ENCODE measurements at regions not wholly inside any gene's neighbourhood (a gene's known extent, or its start where the extent isn't known, plus 50 kb on each side); places are given as distances from the start of the nearest gene placed in this dataset.

- no peak overlapping the region for H3K4me2 ChIP-seq (ENCODE audit: low read depth, low read length, poor library complexity, severe bottlenecking)
- H3K9ac ChIP-seq (ENCODE audit: low read depth, low read length, poor library complexity, severe bottlenecking): no peak overlapping the region
- no peaks in the 10 kb centered on the region for H3F3A ChIP-seq (ENCODE audit: low read depth)
- no peaks in the 10 kb centered on the region for H3K79me2 ChIP-seq (ENCODE audit: insufficient read depth, low read length)
- H4K20me1 ChIP-seq (ENCODE audit: insufficient read depth, low read length, poor library complexity, severe bottlenecking): no peaks in the 10 kb centered on the region
- H3K36me3 ChIP-seq (ENCODE audit: insufficient read depth, low read length): no peaks in the 10 kb centered on the region
- H3K4me1 ChIP-seq (ENCODE audit: insufficient read depth, low read length, poor library complexity, severe bottlenecking): no peaks in the 10 kb centered on the region
- no peaks in the 10 kb centered on the region for H3K27me3 ChIP-seq (ENCODE audit: insufficient read depth, low read length, poor library complexity, severe bottlenecking)
- TF ChIP-seq EZH2phosphoT487 (IDR thresholded peaks at IDR 0.05; ENCODE audit: borderline replicate concordance) (no peak), CTCF (conservative IDR thresholded peaks at IDR 0.05; ENCODE audit: low read length) (no peak)
- no peaks in the 10 kb centered on the region for H3K9me2 ChIP-seq (replicated peaks; ENCODE audit: low read depth, low read length)
- no peak overlapping the region for H2AFZ ChIP-seq (ENCODE audit: low read length)
- no peak overlapping the region for H3K4me3 ChIP-seq (ENCODE audit: low read length, poor library complexity, severe bottlenecking)
- H3K9me3 ChIP-seq (ENCODE audit: insufficient read depth, low read depth, low read length): no peaks in the 10 kb centered on the region
These were observed 419.5 kb downstream of the INSC start for GRCh38 chr11:15534266-15534665.

GRCh38 chr11:15535414-15535813, 420.7 kb downstream of the INSC start:
- Histone ChIP-seq H3K27me3 (ENCODE audit: insufficient read depth, low read length, poor library complexity, severe bottlenecking) (no peaks in the 10 kb centered on the region), H3K9me2 (replicated peaks; ENCODE audit: low read depth, low read length) (no peaks in the 10 kb centered on the region), H3K79me2 (ENCODE audit: insufficient read depth, low read length) (no peaks in the 10 kb centered on the region), H4K20me1 (ENCODE audit: insufficient read depth, low read length, poor library complexity, severe bottlenecking) (no peaks in the 10 kb centered on the region), H3K9me3 (ENCODE audit: insufficient read depth, low read depth, low read length) (no peaks in the 10 kb centered on the region), H3K9ac (ENCODE audit: low read depth, low read length, poor library complexity, severe bottlenecking) (no peak overlapping the region), H2AFZ (ENCODE audit: low read length) (no peak overlapping the region), H3K4me3 (ENCODE audit: low read length, poor library complexity, severe bottlenecking) (no peak overlapping the region), H3K4me1 (ENCODE audit: insufficient read depth, low read length, poor library complexity, severe bottlenecking) (no peaks in the 10 kb centered on the region), H3K36me3 (ENCODE audit: insufficient read depth, low read length) (no peaks in the 10 kb centered on the region), H3F3A (ENCODE audit: low read depth) (no peaks in the 10 kb centered on the region), H3K4me2 (ENCODE audit: low read depth, low read length, poor library complexity, severe bottlenecking) (no peak overlapping the region)
- no peak for TF ChIP-seq CTCF (conservative IDR thresholded peaks at IDR 0.05; ENCODE audit: low read length)
- TF ChIP-seq EZH2phosphoT487 (IDR thresholded peaks at IDR 0.05; ENCODE audit: borderline replicate concordance): no peak

- no peak overlapping the region for H3K9ac ChIP-seq (ENCODE audit: low read depth, low read length, poor library complexity, severe bottlenecking)
- no peaks in the 10 kb centered on the region for H4K20me1 ChIP-seq (ENCODE audit: insufficient read depth, low read length, poor library complexity, severe bottlenecking)
- no peak overlapping the region for H3K4me3 ChIP-seq (ENCODE audit: low read length, poor library complexity, severe bottlenecking)
- no peaks in the 10 kb centered on the region for H3K4me1 ChIP-seq (ENCODE audit: insufficient read depth, low read length, poor library complexity, severe bottlenecking)
- H3F3A ChIP-seq (ENCODE audit: low read depth): no peaks in the 10 kb centered on the region
- no peaks in the 10 kb centered on the region for H3K79me2 ChIP-seq (ENCODE audit: insufficient read depth, low read length)
- no peak for TF ChIP-seq EZH2phosphoT487 (IDR thresholded peaks at IDR 0.05; ENCODE audit: borderline replicate concordance)
- no peak for TF ChIP-seq CTCF (conservative IDR thresholded peaks at IDR 0.05; ENCODE audit: low read length)
- H3K4me2 ChIP-seq (ENCODE audit: low read depth, low read length, poor library complexity, severe bottlenecking): no peak overlapping the region
- no peaks in the 10 kb centered on the region for H3K9me3 ChIP-seq (ENCODE audit: insufficient read depth, low read depth, low read length)
- H3K9me2 ChIP-seq (replicated peaks; ENCODE audit: low read depth, low read length): no peaks in the 10 kb centered on the region
- no peak overlapping the region for H2AFZ ChIP-seq (ENCODE audit: low read length)
- no peaks in the 10 kb centered on the region for H3K36me3 ChIP-seq (ENCODE audit: insufficient read depth, low read length)
- no peaks in the 10 kb centered on the region for H3K27me3 ChIP-seq (ENCODE audit: insufficient read depth, low read length, poor library complexity, severe bottlenecking)
These were observed 421.7 kb downstream of the INSC start for GRCh38 chr11:15536438-15536837.
